ENCODE measurements at regions not wholly inside any gene's neighbourhood (a gene's known extent, or its start where the extent isn't known, plus 50 kb on each side); places are given as distances from the start of the nearest gene placed in this dataset.

GRCh38 chr13:63364159-63364558 lies 1948.5 kb upstream of the PCDH20 start:
- Histone ChIP-seq H3K36me3 (ENCODE audit: control insufficient read depth, insufficient read depth, low read length) (no peaks in the 10 kb centered on the region), H3K4me3 (ENCODE audit: low read depth, low read length) (no peak overlapping the region), H3K9ac (no peak overlapping the region), H3K27ac (no peak overlapping the region), H3K4me2 (ENCODE audit: low read length) (no peak overlapping the region), H3K27me3 (ENCODE audit: control insufficient read depth, insufficient read depth, low read length) (no peaks in the 10 kb centered on the region), H2AFZ (no peak overlapping the region), H3K4me1 (no peaks in the 10 kb centered on the region), H3K79me2 (no peaks in the 10 kb centered on the region), H3K9me3 (ENCODE audit: control insufficient read depth, low read length) (no peaks in the 10 kb centered on the region)
- no peak for TF ChIP-seq CTCF (IDR thresholded peaks at IDR 0.05)

- Histone ChIP-seq H3K4me1 (no peaks in the 10 kb centered on the region), H3K4me2 (ENCODE audit: low read length) (no peak overlapping the region), H3K27ac (no peak overlapping the region), H3K79me2 (no peaks in the 10 kb centered on the region), H3K4me3 (ENCODE audit: low read depth, low read length) (no peak overlapping the region), H3K36me3 (ENCODE audit: control insufficient read depth, insufficient read depth, low read length) (no peaks in the 10 kb centered on the region), H2AFZ (no peak overlapping the region), H3K9me3 (ENCODE audit: control insufficient read depth, low read length) (no peaks in the 10 kb centered on the region), H3K9ac (no peak overlapping the region), H3K27me3 (ENCODE audit: control insufficient read depth, insufficient read depth, low read length) (no peaks in the 10 kb centered on the region)
- no peak for TF ChIP-seq CTCF (IDR thresholded peaks at IDR 0.05)
These were observed 1935.9 kb upstream of the PCDH20 start for GRCh38 chr13:63351533-63351932.

- Histone ChIP-seq H3K27ac (no peak overlapping the region), H3K36me3 (ENCODE audit: control insufficient read depth, insufficient read depth, low read length) (no peaks in the 10 kb centered on the region), H3K4me3 (ENCODE audit: low read depth, low read length) (no peak overlapping the region), H3K79me2 (no peaks in the 10 kb centered on the region), H3K4me2 (ENCODE audit: low read length) (no peak overlapping the region), H3K9ac (no peak overlapping the region), H2AFZ (no peak overlapping the region), H3K4me1 (no peaks in the 10 kb centered on the region), H3K9me3 (ENCODE audit: control insufficient read depth, low read length) (no peaks in the 10 kb centered on the region), H3K27me3 (ENCODE audit: control insufficient read depth, insufficient read depth, low read length) (no peaks in the 10 kb centered on the region)
- no peak for TF ChIP-seq CTCF (IDR thresholded peaks at IDR 0.05)
These were observed 1935.4 kb upstream of the PCDH20 start for GRCh38 chr13:63351081-63351480.

GRCh38 chr13:63345835-63346234 lies 1930.2 kb upstream of the PCDH20 start:
- Histone ChIP-seq H3K9me3 (ENCODE audit: control insufficient read depth, low read length) (no peaks in the 10 kb centered on the region), H3K27me3 (ENCODE audit: control insufficient read depth, insufficient read depth, low read length) (no peaks in the 10 kb centered on the region), H3K27ac (no peak overlapping the region), H3K4me1 (no peaks in the 10 kb centered on the region), H3K79me2 (no peaks in the 10 kb centered on the region), H3K4me3 (ENCODE audit: low read depth, low read length) (no peak overlapping the region), H3K4me2 (ENCODE audit: low read length) (no peak overlapping the region), H2AFZ (no peak overlapping the region), H3K36me3 (ENCODE audit: control insufficient read depth, insufficient read depth, low read length) (no peaks in the 10 kb centered on the region), H3K9ac (no peak overlapping the region)
- TF ChIP-seq CTCF (IDR thresholded peaks at IDR 0.05), result no peak

GRCh38 chr13:63344711-63345110 lies 1929.1 kb upstream of the PCDH20 start:
- TF ChIP-seq CTCF (IDR thresholded peaks at IDR 0.05), result no peak
- Histone ChIP-seq H3K4me3 (ENCODE audit: low read depth, low read length) (no peak overlapping the region), H3K9me3 (ENCODE audit: control insufficient read depth, low read length) (no peaks in the 10 kb centered on the region), H3K4me2 (ENCODE audit: low read length) (no peak overlapping the region), H3K4me1 (no peaks in the 10 kb centered on the region), H2AFZ (no peak overlapping the region), H3K27ac (no peak overlapping the region), H3K9ac (no peak overlapping the region), H3K79me2 (no peaks in the 10 kb centered on the region), H3K36me3 (ENCODE audit: control insufficient read depth, insufficient read depth, low read length) (no peaks in the 10 kb centered on the region), H3K27me3 (ENCODE audit: control insufficient read depth, insufficient read depth, low read length) (no peaks in the 10 kb centered on the region)

Measured in parathyroid adenoma (tissue), 2 donors.